Esophagus (tissue), 2 donors: ENCODE measurements at regions not wholly inside any gene's neighbourhood (a gene's known extent, or its start where the extent isn't known, plus 50 kb on each side); places are given as distances from the start of the nearest gene placed in this dataset.

Experiments used
- H3K27ac ChIP-seq, 2 donors: one replicate each; pipeline ENCODE4 v1.5.1; 2013; ENCODE audit warnings: low read depth in 2 of 2, mild to moderate bottlenecking in 2 of 2, inconsistent platforms in 1 of 2, low read length in 1 of 2, moderate library complexity in 1 of 2
- H3K27me3 ChIP-seq, 2 donors: one replicate each; pipeline ENCODE4 v1.6.1; 2013; ENCODE audit warnings: low read length in 2 of 2, control low read depth in 1 of 2, mild to moderate bottlenecking in 1 of 2; ENCODE audit not compliant: insufficient read depth in 2 of 2, control insufficient read depth in 1 of 2
- H3K36me3 ChIP-seq, 2 donors: one replicate each; pipeline ENCODE4 v1.6.1; 2013; ENCODE audit warnings: low read length in 1 of 2; ENCODE audit not compliant: control insufficient read depth in 2 of 2, insufficient read depth in 2 of 2
- H3K4me1 ChIP-seq, 2 donors: one replicate each; pipeline ENCODE4 v1.6.1; 2013; ENCODE audit warnings: low read length in 1 of 2; ENCODE audit not compliant: control insufficient read depth in 2 of 2, insufficient read depth in 2 of 2
- H3K4me3 ChIP-seq, 2 donors: one replicate each; pipeline ENCODE4 v1.5.1; 2013; ENCODE audit warnings: low read length in 2 of 2, mild to moderate bottlenecking in 2 of 2, low read depth in 1 of 2, moderate library complexity in 1 of 2
- H3K9me3 ChIP-seq, 2 donors: one replicate each; pipeline ENCODE4 v1.6.1; 2013; ENCODE audit warnings: mild to moderate bottlenecking in 2 of 2, low read depth in 1 of 2, low read length in 1 of 2, moderate library complexity in 1 of 2; ENCODE audit not compliant: control insufficient read depth in 2 of 2, insufficient read depth in 1 of 2
- WGBS, 2 donors: extraction: QIAGEN DNeasy Blood & Tissue Kit; methylation state at CpG; one replicate each; pipeline ENCODE4 v1.1.7; 2013; 5-methylcytosine and 5-hydroxymethylcytosine counted together
- donor health status: healthy with polysubstance abuse.
- donor health status: Bipolar disorder and iron deficiency.

GRCh38 chr3:171967137-171967783 lies 72.1 kb upstream of the FNDC3B start:
- 30 to 33% methylated on average over 6 of the region's 6 CpGs for WGBS, 2 donors
- no peaks in the 10 kb centered on the region for H3K27me3 ChIP-seq
- H3K4me3 ChIP-seq: no peak overlapping the region
- H3K9me3 ChIP-seq: no peaks in the 10 kb centered on the region
- peak overlapping the region in 1 of 2 donors; percentile 17 for H3K27ac ChIP-seq
- no peaks in the 10 kb centered on the region for H3K4me1 ChIP-seq
- H3K36me3 ChIP-seq: no peaks in the 10 kb centered on the region

DNA sequence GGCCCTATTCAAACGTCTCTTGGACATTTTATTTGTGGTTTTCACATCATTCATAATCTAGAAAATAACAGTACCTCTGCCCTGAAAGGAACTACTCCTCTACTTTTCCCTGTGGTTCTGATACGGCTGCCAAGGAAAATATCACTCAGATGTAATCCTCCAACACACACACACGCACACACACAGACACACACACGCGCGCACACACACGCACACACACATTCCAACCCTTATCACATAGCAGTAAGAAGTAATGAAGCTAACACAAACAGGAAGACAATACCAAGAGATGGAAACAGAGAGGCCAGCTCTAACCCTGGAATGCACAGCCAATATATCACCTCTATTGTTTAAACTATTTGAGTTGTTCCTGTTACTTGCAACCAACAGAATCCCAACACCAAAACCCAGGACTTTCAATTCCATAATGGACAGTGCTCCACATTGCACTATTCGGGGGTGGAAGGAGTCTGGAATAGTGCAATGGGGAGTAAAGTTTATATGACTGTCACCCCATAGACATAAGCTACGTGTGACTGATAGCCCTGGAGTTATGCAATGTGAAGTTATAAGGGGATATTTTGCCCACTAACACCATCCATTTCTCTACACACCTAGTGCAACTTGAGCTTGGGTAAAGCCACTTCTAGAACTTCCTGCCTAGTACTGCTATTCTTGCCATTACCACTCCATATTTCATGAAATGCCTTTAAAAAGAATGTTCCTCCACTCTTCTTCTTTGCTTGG lies 71.3 kb upstream of the FNDC3B start:
- Histone ChIP-seq H3K4me3 (no peak overlapping the region), H3K27ac (no peak overlapping the region), H3K36me3 (no peaks in the 10 kb centered on the region), H3K9me3 (no peaks in the 10 kb centered on the region), H3K4me1 (no peaks in the 10 kb centered on the region), H3K27me3 (no peaks in the 10 kb centered on the region)
- WGBS, 2 donors: 68 to 69% methylated on average over 9 of the region's 9 CpGs

DNA sequence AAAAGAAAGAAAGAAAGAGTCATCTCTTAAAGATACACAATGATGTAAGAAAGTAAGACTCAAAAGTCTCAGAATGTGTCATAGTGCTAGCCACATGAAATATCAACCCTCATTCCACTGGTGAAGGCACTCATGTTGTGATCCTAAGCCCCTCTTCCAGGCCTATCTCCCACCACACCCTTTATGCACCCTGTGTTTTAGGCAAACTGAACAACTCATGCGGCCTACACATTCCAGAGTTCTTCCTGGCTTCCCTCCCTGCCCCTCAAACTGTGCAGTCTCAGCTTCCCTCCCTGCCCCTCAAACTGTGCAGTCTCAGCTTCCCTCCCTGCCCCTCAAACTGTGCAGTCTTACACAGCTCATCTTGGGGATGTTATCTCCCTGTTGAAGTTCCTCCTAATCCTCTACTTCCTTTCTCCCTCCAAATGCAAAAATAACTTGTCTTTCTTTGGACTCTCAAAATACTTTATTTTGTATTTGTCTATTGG lies 69.0 kb upstream of the FNDC3B start:
- H3K27ac ChIP-seq: no peak overlapping the region
- WGBS, 2 donors: 81 to 88% methylated on average over 1 of the region's 1 CpG

DNA sequence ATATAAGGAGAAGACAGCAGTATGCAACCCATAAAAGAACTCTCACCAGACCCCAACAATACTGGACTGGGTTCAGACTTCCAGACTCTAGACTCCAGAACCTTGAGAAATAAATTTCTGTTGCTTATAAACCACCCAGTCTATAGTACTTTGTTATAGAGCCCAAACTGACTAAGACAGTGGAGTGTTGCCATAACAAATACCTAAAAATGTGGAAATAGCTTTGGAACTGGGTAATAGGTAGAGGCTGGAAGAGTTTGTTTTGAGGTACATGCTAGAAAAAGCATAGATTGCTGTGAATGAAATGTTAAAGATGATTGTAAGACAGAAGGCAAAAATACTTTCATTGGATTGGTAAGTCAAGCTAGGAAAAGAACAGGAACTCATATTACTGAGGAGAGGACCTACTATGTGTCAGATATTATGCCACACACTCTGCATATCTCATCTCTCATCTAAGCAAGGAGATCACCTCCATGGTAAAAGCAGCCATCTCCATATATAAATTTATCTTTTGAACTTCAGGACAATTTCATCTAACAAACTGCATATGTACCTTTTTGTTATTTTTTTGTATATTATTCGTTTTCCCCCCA lies 67.4 kb upstream of the FNDC3B start:
- no peaks in the 10 kb centered on the region for H3K9me3 ChIP-seq
- H3K4me3 ChIP-seq: no peak overlapping the region
- no peak overlapping the region for H3K27ac ChIP-seq
- no peaks in the 10 kb centered on the region for H3K36me3 ChIP-seq
- 71 to 78% methylated on average over 1 of the region's 1 CpG for WGBS, 2 donors
- no peaks in the 10 kb centered on the region for H3K4me1 ChIP-seq
- H3K27me3 ChIP-seq: no peaks in the 10 kb centered on the region

More for the DNA sequence above, 69.0 kb upstream of the FNDC3B start:
- H3K4me3 ChIP-seq: no peak overlapping the region
- no peaks in the 10 kb centered on the region for H3K4me1 ChIP-seq
- no peaks in the 10 kb centered on the region for H3K9me3 ChIP-seq
- H3K36me3 ChIP-seq: no peaks in the 10 kb centered on the region
- no peaks in the 10 kb centered on the region for H3K27me3 ChIP-seq

- no peak overlapping the region for H3K27ac ChIP-seq
- WGBS, 2 donors: 54 to 57% methylated on average over 2 of the region's 2 CpGs
- H3K36me3 ChIP-seq: no peaks in the 10 kb centered on the region
- H3K4me3 ChIP-seq: no peak overlapping the region
- H3K9me3 ChIP-seq: no peaks in the 10 kb centered on the region
- H3K27me3 ChIP-seq: no peaks in the 10 kb centered on the region
- H3K4me1 ChIP-seq: no peaks in the 10 kb centered on the region
These were observed 66.5 kb upstream of the FNDC3B start for GRCh38 chr3:171972871-171973348.

GRCh38 chr3:171974986-171975837 lies 64.2 kb upstream of the FNDC3B start:
- H3K36me3 ChIP-seq: no peaks in the 10 kb centered on the region
- WGBS, 2 donors: 72% methylated on average over 10 of the region's 10 CpGs
- no peaks in the 10 kb centered on the region for H3K9me3 ChIP-seq
- no peak overlapping the region for H3K4me3 ChIP-seq
- no peak overlapping the region for H3K27ac ChIP-seq
- no peaks in the 10 kb centered on the region for H3K4me1 ChIP-seq
- H3K27me3 ChIP-seq: no peaks in the 10 kb centered on the region

GRCh38 chr3:171976526-171976925 lies 62.9 kb upstream of the FNDC3B start:
- H3K27ac ChIP-seq: no peak overlapping the region
- H3K4me1 ChIP-seq: no peaks in the 10 kb centered on the region
- 67 to 79% methylated on average over 3 of the region's 3 CpGs for WGBS, 2 donors
- H3K4me3 ChIP-seq: no peak overlapping the region
- no peaks in the 10 kb centered on the region for H3K27me3 ChIP-seq
- no peaks in the 10 kb centered on the region for H3K36me3 ChIP-seq
- no peaks in the 10 kb centered on the region for H3K9me3 ChIP-seq

DNA sequence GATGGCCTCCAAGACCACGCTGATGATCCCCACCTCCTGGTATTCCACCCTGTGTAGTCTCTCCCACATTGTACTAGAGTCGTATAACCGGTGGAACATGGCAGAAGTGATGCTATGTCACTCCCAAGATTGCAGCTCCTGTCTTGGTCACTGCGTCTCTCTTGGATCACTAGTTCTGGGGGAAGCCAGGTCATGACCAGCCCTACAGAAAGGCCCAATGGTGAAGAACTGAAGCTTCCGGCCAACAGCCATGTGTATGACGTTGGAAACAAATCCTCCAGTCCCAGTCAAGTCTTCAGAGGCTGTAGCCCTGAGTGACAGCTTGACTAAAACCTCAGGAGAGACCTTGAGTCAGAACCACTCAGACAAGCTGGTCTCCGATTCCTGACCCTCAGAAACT lies 61.9 kb upstream of the FNDC3B start:
- Histone ChIP-seq H3K4me3 (no peak overlapping the region), H3K9me3 (no peaks in the 10 kb centered on the region), H3K4me1 (no peaks in the 10 kb centered on the region), H3K27me3 (no peaks in the 10 kb centered on the region), H3K27ac (no peak overlapping the region), H3K36me3 (no peaks in the 10 kb centered on the region)
- WGBS, 2 donors: 93% methylated on average over 7 of the region's 7 CpGs

DNA sequence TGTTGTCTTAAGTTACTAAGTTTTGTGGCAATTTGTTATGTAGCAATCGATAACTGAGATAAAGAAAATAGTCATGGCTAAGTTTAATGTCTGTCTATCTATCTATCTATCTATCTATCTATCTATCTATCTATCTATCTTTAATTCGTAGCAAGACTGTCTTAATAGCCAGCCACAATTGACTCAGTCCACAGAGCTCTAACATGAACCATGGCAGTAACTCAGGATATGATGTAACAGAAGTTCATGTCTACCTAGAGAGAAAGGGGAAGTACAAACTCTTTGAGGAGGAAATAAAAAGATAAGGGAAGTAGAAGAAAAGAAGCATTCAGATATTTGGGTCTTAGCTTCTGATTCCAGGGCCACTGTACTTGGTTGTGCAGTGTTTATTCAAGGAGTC lies 61.5 kb upstream of the FNDC3B start:
- Histone ChIP-seq H3K27me3 (no peaks in the 10 kb centered on the region), H3K4me3 (no peak overlapping the region), H3K36me3 (no peaks in the 10 kb centered on the region), H3K9me3 (no peaks in the 10 kb centered on the region), H3K4me1 (no peaks in the 10 kb centered on the region), H3K27ac (no peak overlapping the region)
- 87 to 92% methylated on average over 2 of the region's 2 CpGs for WGBS, 2 donors
